ENCODE measurements at regions not wholly inside any gene's neighbourhood (a gene's known extent, or its start where the extent isn't known, plus 50 kb on each side); places are given as distances from the start of the nearest gene placed in this dataset.

GRCh38 chr5:85148701-85149100 is 764.0 kb upstream of the EDIL3 start:
- TF ChIP-seq, protein P1, sequence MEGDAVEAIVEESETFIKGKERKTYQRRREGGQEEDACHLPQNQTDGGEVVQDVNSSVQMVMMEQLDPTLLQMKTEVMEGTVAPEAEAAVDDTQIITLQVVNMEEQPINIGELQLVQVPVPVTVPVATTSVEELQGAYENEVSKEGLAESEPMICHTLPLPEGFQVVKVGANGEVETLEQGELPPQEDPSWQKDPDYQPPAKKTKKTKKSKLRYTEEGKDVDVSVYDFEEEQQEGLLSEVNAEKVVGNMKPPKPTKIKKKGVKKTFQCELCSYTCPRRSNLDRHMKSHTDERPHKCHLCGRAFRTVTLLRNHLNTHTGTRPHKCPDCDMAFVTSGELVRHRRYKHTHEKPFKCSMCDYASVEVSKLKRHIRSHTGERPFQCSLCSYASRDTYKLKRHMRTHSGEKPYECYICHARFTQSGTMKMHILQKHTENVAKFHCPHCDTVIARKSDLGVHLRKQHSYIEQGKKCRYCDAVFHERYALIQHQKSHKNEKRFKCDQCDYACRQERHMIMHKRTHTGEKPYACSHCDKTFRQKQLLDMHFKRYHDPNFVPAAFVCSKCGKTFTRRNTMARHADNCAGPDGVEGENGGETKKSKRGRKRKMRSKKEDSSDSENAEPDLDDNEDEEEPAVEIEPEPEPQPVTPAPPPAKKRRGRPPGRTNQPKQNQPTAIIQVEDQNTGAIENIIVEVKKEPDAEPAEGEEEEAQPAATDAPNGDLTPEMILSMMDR (IDR thresholded peaks at IDR 0.05; ENCODE audit: low read depth, low read length, missing input control), result no peak
- no peak for TF ChIP-seq RAD21 (IDR thresholded peaks at IDR 0.05)
- no peak for TF ChIP-seq YY1 (IDR thresholded peaks at IDR 0.05)
- TF ChIP-seq HNF4G (IDR thresholded peaks at IDR 0.05), result no peak

Measured in liver (tissue), 3 donors.